Osteoblast (primary cell): ENCODE measurements at regions not wholly inside any gene's neighbourhood (a gene's known extent, or its start where the extent isn't known, plus 50 kb on each side); places are given as distances from the start of the nearest gene placed in this dataset.

Experiments used
- DNase-seq: peaks from one replicate; pipeline ENCODE4 v3.0.0; 2011; ENCODE audit warnings: low spot score, mixed read lengths; ENCODE audit not compliant: insufficient read length; ENCODE audit errors: missing footprints
- H2AFZ ChIP-seq: 2 replicates; pipeline ENCODE4 v1.6.0; 2011; ENCODE audit warnings: mild to moderate bottlenecking, low read length
- H3K27ac ChIP-seq: 2 replicates; pipeline ENCODE4 v1.5.1; 2011; ENCODE audit warnings: mild to moderate bottlenecking, low read depth, low read length, moderate library complexity
- H3K27me3 ChIP-seq: 2 replicates; pipeline ENCODE4 v1.6.0; 2012; ENCODE audit warnings: mild to moderate bottlenecking, control low read depth, inconsistent platforms, low read length, moderate library complexity; ENCODE audit not compliant: insufficient read depth
- H3K36me3 ChIP-seq: 2 replicates; pipeline ENCODE4 v1.5.1; 2011; ENCODE audit warnings: mild to moderate bottlenecking, low read length, control low read depth, moderate library complexity; ENCODE audit not compliant: insufficient read depth
- H3K4me1 ChIP-seq: 2 replicates; pipeline ENCODE4 v1.5.1; 2011; ENCODE audit warnings: mild to moderate bottlenecking, low read length, control low read depth, moderate library complexity; ENCODE audit not compliant: insufficient read depth
- H3K4me2 ChIP-seq: 2 replicates; pipeline ENCODE4 v1.6.0; 2011; ENCODE audit warnings: mild to moderate bottlenecking, low read length; ENCODE audit not compliant: insufficient read depth
- H3K4me3 ChIP-seq: fragments of 200-600 bp; sonication (generic); 3 replicates; pipeline ENCODE4 v1.5.1; 2012; ENCODE audit warnings: mild to moderate bottlenecking, low read length, inconsistent platforms; ENCODE audit not compliant: insufficient read depth
- H3K79me2 ChIP-seq: 2 replicates; pipeline ENCODE4 v1.6.0; 2012; ENCODE audit warnings: mild to moderate bottlenecking, low read length, control low read depth, inconsistent platforms; ENCODE audit not compliant: insufficient read depth
- H3K9me3 ChIP-seq: 2 replicates; pipeline ENCODE4 v1.5.1; 2011; ENCODE audit warnings: low read depth, low read length, control low read depth
- H4K20me1 ChIP-seq: 2 replicates; pipeline ENCODE4 v1.6.0; 2012; ENCODE audit warnings: mild to moderate bottlenecking, low read length, control low read depth; ENCODE audit not compliant: insufficient read depth
- TF ChIP-seq, protein P1 (sequence below): IDR thresholded peaks from 2 replicates; pipeline ENCODE4 v1.5.1; 2011; ENCODE audit warnings: mild to moderate bottlenecking, low read depth, low read length, moderate library complexity; ENCODE audit errors: extremely low read depth

- Histone ChIP-seq H2AFZ (no peak overlapping the region), H3K4me1 (no peaks in the 10 kb centered on the region), H3K4me2 (no peak overlapping the region), H3K27ac (no peak overlapping the region), H3K4me3 (no peak overlapping the region), H3K79me2 (no peaks in the 10 kb centered on the region), H3K9me3 (peaks cover 7% of the 10 kb centered on the region), H3K36me3 (no peaks in the 10 kb centered on the region), H4K20me1 (no peaks in the 10 kb centered on the region), H3K27me3 (no peaks in the 10 kb centered on the region)
- DNase-seq: no peak
- TF ChIP-seq, protein P1, sequence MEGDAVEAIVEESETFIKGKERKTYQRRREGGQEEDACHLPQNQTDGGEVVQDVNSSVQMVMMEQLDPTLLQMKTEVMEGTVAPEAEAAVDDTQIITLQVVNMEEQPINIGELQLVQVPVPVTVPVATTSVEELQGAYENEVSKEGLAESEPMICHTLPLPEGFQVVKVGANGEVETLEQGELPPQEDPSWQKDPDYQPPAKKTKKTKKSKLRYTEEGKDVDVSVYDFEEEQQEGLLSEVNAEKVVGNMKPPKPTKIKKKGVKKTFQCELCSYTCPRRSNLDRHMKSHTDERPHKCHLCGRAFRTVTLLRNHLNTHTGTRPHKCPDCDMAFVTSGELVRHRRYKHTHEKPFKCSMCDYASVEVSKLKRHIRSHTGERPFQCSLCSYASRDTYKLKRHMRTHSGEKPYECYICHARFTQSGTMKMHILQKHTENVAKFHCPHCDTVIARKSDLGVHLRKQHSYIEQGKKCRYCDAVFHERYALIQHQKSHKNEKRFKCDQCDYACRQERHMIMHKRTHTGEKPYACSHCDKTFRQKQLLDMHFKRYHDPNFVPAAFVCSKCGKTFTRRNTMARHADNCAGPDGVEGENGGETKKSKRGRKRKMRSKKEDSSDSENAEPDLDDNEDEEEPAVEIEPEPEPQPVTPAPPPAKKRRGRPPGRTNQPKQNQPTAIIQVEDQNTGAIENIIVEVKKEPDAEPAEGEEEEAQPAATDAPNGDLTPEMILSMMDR: no peak
Measured at GRCh38 chr14:49056021-49056420, 530.2 kb downstream of the RPS29 start.

GRCh38 chr14:49052521-49052920 lies 533.7 kb downstream of the RPS29 start:
- no peak overlapping the region for H3K4me2 ChIP-seq

GRCh38 chr14:49051328-49052060 lies 534.7 kb downstream of the RPS29 start:
- no peaks in the 10 kb centered on the region for H4K20me1 ChIP-seq
- H3K9me3 ChIP-seq: peaks cover 4% of the 10 kb centered on the region
- no peak overlapping the region for H3K4me2 ChIP-seq
- H3K4me1 ChIP-seq: no peaks in the 10 kb centered on the region
- H2AFZ ChIP-seq: no peak overlapping the region
- no peaks in the 10 kb centered on the region for H3K79me2 ChIP-seq
- TF ChIP-seq, protein P1: no peak
- no peaks in the 10 kb centered on the region for H3K36me3 ChIP-seq
- H3K27ac ChIP-seq: no peak overlapping the region
- H3K4me3 ChIP-seq: no peak overlapping the region
- peak; percentile 42 for DNase-seq
- no peaks in the 10 kb centered on the region for H3K27me3 ChIP-seq

More at GRCh38 chr14:49052521-49052920, 533.7 kb downstream of the RPS29 start:
- DNase-seq: no peak
- Histone ChIP-seq H3K4me1 (no peaks in the 10 kb centered on the region), H3K4me3 (no peak overlapping the region), H2AFZ (no peak overlapping the region), H4K20me1 (no peaks in the 10 kb centered on the region), H3K27me3 (no peaks in the 10 kb centered on the region), H3K79me2 (no peaks in the 10 kb centered on the region), H3K36me3 (no peaks in the 10 kb centered on the region), H3K27ac (no peak overlapping the region), H3K9me3 (peaks cover 4% of the 10 kb centered on the region)
- TF ChIP-seq, protein P1: no peak

GRCh38 chr14:49050822-49051221 lies 535.4 kb downstream of the RPS29 start:
- no peak overlapping the region for H2AFZ ChIP-seq
- H3K4me2 ChIP-seq: no peak overlapping the region
- peaks cover 4% of the 10 kb centered on the region for H3K9me3 ChIP-seq
- no peak overlapping the region for H3K4me3 ChIP-seq
- TF ChIP-seq, protein P1: no peak
- H4K20me1 ChIP-seq: no peaks in the 10 kb centered on the region
- H3K36me3 ChIP-seq: no peaks in the 10 kb centered on the region
- no peaks in the 10 kb centered on the region for H3K4me1 ChIP-seq
- H3K27me3 ChIP-seq: no peaks in the 10 kb centered on the region
- no peak overlapping the region for H3K27ac ChIP-seq
- no peaks in the 10 kb centered on the region for H3K79me2 ChIP-seq
- DNase-seq: peak; percentile 21
